SIG-M5 treated with dmso at 0.1 percent for 504 hours (cell line): ENCODE measurements at regions not wholly inside any gene's neighbourhood (a gene's known extent, or its start where the extent isn't known, plus 50 kb on each side); places are given as distances from the start of the nearest gene placed in this dataset.
"Not testable (repeated sequence)": the region's sequence is repeated elsewhere in the genome, so short reads cannot be mapped to it uniquely, and the experiment has no call there.

Source experiments
- DNase-seq: peaks from one replicate; lab custom pipeline; 2025; ENCODE audit not compliant: unreplicated experiment; lab: John Stamatoyannopoulos, UW

DNA sequence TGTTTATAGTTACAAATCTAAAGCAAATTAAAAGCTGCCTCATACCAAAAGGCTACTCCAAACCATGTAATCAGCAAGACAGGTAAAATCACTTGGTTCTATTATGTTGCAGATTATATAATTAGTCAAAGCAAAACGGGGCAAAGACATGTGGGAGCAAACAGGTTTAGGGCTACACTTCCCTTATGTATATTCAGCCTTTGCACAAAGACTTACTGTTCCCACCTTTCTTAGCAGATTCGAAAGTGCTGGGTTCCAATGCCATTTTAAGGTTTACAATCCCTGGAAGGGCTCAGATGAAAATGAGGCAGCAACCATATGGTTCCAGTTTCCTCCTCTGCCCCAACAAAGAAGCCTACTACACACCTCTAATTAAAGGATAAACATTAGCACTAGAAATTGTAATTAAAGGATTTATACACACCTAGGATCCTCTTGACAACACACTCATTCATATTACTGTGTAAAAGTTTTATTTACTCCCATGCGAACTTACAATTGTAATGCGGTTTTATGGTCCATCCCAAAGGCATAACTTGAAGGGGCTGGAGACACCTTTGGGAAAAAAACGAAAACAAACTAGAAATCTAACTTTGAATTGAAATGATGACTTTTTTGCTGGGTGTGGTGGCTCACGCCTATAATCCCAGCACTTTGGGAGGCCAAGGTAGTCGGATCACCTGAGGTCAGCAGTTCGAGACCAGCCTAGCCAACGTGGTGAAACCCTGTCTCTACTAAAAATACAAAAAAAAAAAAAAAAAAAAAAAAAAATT lies 117.3 kb upstream of the PKN2 start:
- DNase-seq: no peak

DNA sequence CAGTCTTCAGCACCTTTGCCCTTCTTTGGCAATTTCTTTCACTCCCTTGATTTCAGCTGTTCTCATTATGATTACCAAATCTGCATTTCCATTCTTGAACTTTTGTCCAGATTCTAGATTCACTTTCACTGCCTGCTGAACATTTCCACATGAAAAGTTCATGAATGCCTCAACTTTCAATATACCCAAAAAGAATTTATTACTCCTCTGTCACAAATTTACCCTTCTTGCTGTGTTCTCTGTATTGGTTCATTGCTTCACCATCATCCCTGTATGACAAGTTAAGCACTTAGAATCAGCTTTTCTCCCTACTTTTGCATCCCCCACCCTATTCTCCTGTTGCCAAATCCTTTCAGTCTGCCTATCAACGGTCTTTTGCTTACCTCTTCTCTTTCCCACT lies 112.6 kb upstream of the PKN2 start:
- DNase-seq: no peak

DNA sequence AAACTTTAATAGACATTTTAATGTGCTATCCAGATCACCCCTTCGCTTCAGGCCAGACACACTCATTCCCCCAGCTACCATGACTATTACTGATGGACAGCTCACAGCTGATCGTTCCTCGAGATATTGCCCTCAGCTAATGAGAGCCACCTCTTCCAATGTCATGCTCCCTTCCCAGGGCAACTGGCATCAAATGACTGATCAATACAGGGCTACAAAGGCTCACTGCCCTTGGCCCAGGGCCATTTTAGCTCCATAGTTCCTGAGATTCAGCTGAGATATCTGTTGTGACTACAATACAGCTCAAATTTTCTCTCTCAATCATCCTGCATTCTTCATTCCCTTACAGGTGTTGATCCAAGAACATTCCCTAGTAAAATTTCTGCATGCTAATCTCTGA lies 104.5 kb upstream of the PKN2 start:
- no peak for DNase-seq

DNA sequence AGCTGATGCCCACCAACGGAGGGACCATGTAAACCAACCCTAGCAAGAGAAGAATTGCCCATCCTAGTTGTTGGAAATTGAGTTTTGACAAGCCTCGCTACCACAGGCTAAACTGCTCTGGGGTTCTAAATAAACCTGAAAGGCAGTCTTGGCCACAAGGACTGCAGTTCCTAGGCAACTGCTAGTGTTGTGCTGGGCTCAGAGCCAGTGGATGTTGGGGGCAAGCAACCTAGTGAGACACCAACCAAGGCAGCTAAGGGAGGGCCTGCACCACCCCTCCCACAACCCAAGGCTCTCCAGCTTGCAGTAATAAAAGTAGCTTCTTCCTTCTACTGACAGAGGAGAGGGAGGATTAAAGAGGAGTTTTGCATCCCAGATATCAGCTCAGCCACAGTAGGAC lies 102.4 kb upstream of the PKN2 start:
- no peak for DNase-seq

DNA sequence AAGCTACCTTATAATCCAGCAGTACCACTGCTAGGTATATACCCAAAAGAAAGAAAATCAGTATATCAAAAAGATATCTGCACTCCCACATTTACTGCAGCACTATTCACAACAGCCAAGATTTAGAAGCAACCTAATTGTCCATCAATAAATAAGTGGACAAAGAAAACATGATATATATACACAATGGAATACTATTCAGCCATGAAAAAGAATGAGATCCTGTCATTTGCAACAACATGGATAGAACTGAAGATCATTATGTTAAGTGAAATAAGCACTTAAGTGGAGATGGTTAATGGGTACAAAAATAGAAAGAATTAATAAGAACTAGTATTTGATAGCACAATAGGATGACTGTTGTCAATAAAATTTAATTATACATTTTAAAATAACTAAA lies 90.7 kb upstream of the PKN2 start:
- no peak for DNase-seq

DNA sequence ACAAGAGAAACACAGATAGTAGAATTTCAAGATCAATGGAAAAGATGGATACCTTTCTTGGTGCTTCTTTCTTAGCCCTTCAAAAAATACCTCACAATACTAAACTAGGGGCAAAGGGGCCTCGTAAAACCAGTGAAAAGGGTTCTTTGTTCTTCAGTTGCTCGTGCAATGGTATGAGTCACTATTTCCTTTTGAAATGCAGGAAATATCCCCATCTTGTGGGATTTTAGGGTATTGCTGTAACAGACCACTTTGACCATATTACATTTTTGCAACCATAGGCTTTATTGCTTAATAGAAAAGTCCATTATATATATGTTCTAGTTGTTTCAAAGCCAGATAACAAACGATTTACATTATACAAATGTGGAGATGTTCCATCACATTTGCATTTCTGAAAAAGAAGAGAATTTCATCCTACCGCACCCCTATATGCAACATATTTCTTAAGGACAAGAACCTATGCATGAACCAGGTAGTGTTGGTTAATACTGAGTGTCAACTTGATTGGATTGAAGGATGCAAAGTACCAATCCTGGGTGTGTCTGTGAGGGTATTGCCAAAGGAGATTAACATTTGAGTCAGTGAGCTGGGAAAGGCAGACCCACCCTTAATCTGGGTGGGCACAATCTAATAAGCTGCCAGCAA lies 88.6 kb upstream of the PKN2 start:
- DNase-seq: peak; percentile 75

DNA sequence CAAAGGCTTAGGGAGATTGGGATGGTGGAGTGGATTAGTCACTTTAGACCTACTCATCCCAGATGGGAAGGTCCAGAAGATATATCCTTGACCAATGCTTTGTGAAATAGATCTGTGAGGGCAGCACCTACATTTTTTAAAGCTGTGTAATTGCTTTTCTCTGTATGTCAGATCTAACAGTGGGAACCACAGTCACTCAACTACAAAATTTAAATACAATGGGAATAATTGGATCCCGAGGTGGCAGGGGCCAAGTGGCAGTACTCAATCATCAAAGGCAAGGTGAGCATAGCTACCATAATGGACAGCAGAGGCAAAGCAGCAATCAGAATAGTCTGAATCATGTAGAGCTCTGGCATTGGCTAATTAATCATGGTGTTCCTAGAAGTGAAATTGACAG lies 86.1 kb upstream of the PKN2 start:
- DNase-seq: not testable (repeated sequence)

DNA sequence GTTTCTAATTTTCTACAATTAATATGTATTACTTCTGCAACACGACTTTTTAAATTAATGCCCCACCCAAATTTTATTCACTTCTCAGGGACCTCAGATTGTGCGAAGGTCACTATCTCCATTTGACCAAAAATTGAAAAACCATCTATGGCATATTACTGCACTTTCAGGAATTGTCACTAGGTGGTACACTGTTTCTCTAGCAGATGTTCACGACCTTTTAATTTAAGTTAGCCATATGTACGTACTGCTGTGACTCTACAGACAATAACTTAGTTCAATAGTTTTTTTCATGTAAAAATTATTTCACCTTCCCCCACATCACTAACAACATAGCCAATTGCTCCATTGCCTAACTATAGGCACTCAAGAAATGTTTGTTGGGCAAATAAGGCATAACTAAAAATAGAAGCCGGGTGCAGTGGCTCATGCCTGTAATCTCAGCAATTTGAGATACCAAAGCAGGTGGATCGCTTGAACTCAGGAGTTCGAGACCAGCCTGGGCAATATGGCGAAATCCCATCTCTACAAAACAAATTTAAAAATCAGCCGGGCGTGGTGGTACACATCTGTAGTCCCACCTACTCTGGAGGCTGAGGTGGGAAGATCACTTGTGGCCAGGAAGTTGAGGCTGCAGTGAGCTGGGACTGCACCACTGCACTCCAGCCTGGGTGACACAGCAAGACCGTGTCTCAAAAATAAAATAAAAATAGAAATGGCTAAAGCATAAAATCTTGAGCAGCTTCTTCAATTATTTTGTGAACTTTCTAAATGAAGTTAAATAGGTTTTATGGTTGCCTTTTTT lies 75.7 kb upstream of the PKN2 start:
- DNase-seq: peak; percentile 57

DNA sequence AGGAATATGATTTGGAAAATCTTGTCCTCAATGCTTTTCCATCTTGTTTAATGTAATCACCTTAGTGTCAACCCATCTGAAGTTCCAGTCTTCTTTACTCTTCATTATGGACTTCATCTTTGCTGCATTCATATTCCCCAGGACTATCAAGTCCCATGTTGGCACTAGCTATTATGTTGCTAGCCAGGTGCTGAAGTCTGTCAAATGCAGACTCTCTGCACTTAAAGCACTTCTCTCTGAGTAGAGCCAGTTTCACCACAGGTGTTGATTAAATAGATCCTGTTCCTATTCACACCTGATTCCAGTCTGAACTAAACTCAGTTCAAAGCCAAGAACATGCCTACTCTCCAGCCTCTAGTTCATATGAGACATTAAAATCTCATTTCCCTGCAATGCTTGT lies 75.0 kb upstream of the PKN2 start:
- DNase-seq: no peak

DNA sequence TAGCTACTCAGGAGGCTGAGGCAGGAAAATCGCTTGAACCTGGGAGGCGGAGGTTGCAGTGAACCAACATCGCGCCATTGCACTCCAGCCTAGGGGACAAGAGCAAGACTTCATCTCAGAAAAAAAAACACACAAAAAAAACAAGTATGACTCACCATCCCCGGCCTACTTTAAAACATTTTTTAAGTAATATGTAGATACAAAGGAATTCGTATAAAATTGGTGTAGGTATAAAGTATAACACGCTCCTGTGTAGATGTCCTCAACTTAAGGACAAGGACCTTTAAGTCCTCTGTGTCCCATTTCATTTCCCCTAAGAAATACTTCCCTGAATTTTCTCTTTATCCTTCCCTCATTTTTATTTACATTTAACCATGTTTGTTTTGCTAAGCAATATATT lies 73.4 kb upstream of the PKN2 start:
- no peak for DNase-seq

DNA sequence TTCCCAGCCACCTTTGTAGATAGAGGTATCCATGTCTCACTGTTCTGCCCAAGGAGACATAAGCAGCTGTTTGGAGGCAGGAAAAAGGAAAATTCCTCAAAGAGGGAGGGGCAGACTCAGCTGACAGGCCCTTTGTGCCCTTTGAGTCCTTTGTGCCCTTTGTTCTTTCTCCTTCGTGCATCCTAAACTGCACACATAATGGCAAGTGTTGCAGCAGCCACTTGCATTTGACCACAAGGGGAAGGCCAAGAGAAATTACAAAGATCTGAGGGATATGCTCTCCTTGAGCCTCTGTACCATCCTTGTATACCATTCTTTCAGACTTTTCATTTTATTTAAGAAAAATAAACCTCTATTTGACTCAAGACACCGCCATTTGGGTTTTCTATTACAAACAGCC lies 71.8 kb upstream of the PKN2 start:
- DNase-seq: no peak

DNA sequence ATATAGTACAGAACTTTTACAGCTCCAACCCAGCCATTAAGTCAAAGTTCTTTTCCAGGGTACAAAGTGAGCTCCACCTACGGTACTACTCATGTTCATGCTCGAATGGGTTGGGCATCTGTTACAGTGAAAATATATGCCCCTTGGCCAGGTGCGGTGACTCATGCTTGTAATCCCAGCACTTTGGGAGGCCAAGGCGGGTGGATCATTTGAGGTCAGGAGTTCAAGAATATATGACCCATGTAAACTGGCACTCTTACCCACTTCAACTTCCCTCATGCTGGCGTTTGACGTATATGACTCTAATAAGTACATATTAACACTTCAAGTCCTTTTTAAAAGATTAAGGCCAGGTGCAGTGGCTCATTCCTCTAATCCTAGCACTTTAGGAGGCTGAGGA lies 71.3 kb upstream of the PKN2 start:
- DNase-seq: no peak

DNA sequence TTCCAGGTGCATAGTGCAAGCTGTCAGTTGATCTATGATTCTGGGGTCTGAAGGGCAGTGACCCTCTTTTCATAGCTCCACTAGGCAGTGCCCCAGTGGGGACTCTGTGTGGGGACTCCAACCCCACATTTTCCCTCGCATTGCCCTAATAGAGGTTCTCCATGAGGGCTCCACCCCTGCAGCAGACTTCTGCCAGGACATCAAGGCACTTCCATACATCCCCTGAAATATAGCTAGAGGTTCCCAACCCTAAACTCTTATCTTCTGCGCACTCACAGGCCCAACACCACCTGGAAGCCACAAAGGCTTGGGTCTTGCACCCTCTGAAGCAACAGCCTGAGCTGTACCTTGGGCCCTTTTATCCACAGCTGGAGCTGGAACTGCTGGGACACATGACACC lies 65.7 kb upstream of the PKN2 start:
- DNase-seq: no peak

DNA sequence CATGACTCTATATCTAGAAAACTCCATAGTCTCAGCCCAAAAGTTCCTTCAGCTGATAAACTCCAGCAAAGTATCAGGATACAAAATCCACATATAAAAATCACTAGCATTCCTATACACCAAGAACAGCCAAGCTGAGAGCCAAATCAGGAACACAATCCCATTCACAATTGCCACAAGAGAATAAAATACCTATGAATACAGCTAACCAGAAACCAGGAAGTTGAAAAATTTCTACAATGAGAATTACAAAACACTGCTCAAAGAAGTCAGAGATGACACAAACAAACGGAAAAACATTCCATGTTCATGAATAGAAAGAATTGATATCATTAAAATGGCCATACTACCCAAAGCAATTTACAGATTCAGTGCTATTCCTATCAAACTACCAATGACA lies 61.0 kb upstream of the PKN2 start:
- not testable (repeated sequence) for DNase-seq
